C4-2B (cell line): ENCODE measurements at regions not wholly inside any gene's neighbourhood (a gene's known extent, or its start where the extent isn't known, plus 50 kb on each side); places are given as distances from the start of the nearest gene placed in this dataset.

ENCODE experiments used
- ZFX ChIP-seq: fragments of 450-650 bp; IDR thresholded peaks from 2 replicates; pipeline ENCODE4 v1.6.1; 2017
- TF ChIP-seq, protein P1 (sequence below): fragments of 450-650 bp; conservative IDR thresholded peaks from 2 replicates; pipeline ENCODE4 v1.5.1; 2017; ENCODE audit warnings: mild to moderate bottlenecking

DNA sequence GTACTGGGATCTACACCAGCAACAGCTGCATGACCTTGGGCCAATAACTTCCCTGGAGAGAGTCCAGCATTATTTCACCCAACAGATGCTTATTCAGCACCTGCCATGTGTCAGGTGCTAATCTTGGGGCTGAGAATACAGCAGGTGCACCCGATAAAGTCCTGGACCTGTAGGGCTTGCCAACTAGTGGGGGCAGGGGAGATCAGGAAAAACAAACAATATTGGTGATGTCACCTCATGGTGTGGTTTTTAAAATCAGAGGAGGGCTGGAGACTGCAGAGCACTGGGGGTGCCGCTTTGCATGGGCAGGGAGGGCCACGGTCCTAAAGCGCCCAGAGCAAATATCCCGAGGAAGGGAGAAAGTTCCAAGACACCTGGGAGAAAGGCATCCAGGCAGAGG is 218.8 kb downstream of the C16orf95 start:
- TF ChIP-seq, protein P1, sequence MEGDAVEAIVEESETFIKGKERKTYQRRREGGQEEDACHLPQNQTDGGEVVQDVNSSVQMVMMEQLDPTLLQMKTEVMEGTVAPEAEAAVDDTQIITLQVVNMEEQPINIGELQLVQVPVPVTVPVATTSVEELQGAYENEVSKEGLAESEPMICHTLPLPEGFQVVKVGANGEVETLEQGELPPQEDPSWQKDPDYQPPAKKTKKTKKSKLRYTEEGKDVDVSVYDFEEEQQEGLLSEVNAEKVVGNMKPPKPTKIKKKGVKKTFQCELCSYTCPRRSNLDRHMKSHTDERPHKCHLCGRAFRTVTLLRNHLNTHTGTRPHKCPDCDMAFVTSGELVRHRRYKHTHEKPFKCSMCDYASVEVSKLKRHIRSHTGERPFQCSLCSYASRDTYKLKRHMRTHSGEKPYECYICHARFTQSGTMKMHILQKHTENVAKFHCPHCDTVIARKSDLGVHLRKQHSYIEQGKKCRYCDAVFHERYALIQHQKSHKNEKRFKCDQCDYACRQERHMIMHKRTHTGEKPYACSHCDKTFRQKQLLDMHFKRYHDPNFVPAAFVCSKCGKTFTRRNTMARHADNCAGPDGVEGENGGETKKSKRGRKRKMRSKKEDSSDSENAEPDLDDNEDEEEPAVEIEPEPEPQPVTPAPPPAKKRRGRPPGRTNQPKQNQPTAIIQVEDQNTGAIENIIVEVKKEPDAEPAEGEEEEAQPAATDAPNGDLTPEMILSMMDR, result no peak
- TF ChIP-seq ZFX, result no peak
